ENCODE measurements at regions not wholly inside any gene's neighbourhood (a gene's known extent, or its start where the extent isn't known, plus 50 kb on each side); places are given as distances from the start of the nearest gene placed in this dataset.

GRCh38 chr7:115113131-115113530, 191.2 kb downstream of the MDFIC start (continued):
- TF ChIP-seq, protein P1, sequence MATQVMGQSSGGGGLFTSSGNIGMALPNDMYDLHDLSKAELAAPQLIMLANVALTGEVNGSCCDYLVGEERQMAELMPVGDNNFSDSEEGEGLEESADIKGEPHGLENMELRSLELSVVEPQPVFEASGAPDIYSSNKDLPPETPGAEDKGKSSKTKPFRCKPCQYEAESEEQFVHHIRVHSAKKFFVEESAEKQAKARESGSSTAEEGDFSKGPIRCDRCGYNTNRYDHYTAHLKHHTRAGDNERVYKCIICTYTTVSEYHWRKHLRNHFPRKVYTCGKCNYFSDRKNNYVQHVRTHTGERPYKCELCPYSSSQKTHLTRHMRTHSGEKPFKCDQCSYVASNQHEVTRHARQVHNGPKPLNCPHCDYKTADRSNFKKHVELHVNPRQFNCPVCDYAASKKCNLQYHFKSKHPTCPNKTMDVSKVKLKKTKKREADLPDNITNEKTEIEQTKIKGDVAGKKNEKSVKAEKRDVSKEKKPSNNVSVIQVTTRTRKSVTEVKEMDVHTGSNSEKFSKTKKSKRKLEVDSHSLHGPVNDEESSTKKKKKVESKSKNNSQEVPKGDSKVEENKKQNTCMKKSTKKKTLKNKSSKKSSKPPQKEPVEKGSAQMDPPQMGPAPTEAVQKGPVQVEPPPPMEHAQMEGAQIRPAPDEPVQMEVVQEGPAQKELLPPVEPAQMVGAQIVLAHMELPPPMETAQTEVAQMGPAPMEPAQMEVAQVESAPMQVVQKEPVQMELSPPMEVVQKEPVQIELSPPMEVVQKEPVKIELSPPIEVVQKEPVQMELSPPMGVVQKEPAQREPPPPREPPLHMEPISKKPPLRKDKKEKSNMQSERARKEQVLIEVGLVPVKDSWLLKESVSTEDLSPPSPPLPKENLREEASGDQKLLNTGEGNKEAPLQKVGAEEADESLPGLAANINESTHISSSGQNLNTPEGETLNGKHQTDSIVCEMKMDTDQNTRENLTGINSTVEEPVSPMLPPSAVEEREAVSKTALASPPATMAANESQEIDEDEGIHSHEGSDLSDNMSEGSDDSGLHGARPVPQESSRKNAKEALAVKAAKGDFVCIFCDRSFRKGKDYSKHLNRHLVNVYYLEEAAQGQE (IDR thresholded peaks at IDR 0.05; ENCODE audit: unreplicated experiment): no peak

GRCh38 chr7:115110523-115110922, 188.6 kb downstream of the MDFIC start:
- DNase-seq (ENCODE audit: low spot score) (no peak), ATAC-seq (no peak)
- Histone ChIP-seq H3K27me3 (ENCODE audit: insufficient read depth) (no peaks in the 10 kb centered on the region), H2AFZ (no peak overlapping the region; the same call in 1 of the 2 replicates), H4K20me1 (replicated peaks; ENCODE audit: insufficient read depth) (no peaks in the 10 kb centered on the region), H3K36me3 (ENCODE audit: insufficient read depth) (no peaks in the 10 kb centered on the region), H3K79me2 (replicated peaks; ENCODE audit: insufficient read depth) (no peaks in the 10 kb centered on the region), H3F3A (replicated peaks; ENCODE audit: low read depth) (no peaks in the 10 kb centered on the region), H3K27ac (ENCODE audit: low read depth) (no peak overlapping the region), H3K4me3 (no peak overlapping the region), H3K9me2 (ENCODE audit: insufficient read depth) (no peaks in the 10 kb centered on the region), H3K4me1 (ENCODE audit: insufficient read depth) (no peaks in the 10 kb centered on the region), H3K4me2 (no peak overlapping the region)
- Mint-ChIP-seq H3K36me3 (ENCODE audit: low read depth) (no peaks in the 10 kb centered on the region), H3K27me3 (ENCODE audit: insufficient read depth, low read depth, poor library complexity) (no peaks in the 10 kb centered on the region), H3K4me3 (no peak overlapping the region), H3K4me1 (no peaks in the 10 kb centered on the region), H3K9me3 (no peaks in the 10 kb centered on the region), H3K27ac (no peak overlapping the region)
- no peak for TF ChIP-seq EZH2phosphoT487 (IDR thresholded peaks at IDR 0.05; ENCODE audit: unreplicated experiment)
- TF ChIP-seq, protein P2, sequence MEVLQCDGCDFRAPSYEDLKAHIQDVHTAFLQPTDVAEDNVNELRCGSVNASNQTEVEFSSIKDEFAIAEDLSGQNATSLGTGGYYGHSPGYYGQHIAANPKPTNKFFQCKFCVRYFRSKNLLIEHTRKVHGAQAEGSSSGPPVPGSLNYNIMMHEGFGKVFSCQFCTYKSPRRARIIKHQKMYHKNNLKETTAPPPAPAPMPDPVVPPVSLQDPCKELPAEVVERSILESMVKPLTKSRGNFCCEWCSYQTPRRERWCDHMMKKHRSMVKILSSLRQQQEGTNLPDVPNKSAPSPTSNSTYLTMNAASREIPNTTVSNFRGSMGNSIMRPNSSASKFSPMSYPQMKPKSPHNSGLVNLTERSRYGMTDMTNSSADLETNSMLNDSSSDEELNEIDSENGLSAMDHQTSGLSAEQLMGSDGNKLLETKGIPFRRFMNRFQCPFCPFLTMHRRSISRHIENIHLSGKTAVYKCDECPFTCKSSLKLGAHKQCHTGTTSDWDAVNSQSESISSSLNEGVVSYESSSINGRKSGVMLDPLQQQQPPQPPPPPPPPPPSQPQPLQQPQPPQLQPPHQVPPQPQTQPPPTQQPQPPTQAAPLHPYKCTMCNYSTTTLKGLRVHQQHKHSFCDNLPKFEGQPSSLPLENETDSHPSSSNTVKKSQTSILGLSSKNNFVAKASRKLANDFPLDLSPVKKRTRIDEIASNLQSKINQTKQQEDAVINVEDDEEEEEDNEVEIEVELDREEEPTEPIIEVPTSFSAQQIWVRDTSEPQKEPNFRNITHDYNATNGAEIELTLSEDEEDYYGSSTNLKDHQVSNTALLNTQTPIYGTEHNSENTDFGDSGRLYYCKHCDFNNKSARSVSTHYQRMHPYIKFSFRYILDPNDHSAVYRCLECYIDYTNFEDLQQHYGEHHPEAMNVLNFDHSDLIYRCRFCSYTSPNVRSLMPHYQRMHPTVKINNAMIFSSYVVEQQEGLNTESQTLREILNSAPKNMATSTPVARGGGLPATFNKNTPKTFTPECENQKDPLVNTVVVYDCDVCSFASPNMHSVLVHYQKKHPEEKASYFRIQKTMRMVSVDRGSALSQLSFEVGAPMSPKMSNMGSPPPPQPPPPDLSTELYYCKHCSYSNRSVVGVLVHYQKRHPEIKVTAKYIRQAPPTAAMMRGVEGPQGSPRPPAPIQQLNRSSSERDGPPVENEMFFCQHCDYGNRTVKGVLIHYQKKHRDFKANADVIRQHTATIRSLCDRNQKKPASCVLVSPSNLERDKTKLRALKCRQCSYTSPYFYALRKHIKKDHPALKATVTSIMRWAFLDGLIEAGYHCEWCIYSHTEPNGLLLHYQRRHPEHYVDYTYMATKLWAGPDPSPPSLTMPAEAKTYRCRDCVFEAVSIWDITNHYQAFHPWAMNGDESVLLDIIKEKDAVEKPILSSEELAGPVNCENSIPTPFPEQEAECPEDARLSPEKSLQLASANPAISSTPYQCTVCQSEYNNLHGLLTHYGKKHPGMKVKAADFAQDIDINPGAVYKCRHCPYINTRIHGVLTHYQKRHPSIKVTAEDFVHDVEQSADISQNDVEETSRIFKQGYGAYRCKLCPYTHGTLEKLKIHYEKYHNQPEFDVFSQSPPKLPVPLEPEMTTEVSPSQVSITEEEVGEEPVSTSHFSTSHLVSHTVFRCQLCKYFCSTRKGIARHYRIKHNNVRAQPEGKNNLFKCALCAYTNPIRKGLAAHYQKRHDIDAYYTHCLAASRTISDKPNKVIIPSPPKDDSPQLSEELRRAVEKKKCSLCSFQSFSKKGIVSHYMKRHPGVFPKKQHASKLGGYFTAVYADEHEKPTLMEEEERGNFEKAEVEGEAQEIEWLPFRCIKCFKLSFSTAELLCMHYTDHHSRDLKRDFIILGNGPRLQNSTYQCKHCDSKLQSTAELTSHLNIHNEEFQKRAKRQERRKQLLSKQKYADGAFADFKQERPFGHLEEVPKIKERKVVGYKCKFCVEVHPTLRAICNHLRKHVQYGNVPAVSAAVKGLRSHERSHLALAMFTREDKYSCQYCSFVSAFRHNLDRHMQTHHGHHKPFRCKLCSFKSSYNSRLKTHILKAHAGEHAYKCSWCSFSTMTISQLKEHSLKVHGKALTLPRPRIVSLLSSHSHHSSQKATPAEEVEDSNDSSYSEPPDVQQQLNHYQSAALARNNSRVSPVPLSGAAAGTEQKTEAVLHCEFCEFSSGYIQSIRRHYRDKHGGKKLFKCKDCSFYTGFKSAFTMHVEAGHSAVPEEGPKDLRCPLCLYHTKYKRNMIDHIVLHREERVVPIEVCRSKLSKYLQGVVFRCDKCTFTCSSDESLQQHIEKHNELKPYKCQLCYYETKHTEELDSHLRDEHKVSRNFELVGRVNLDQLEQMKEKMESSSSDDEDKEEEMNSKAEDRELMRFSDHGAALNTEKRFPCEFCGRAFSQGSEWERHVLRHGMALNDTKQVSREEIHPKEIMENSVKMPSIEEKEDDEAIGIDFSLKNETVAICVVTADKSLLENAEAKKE (CRISPR knock-in tag; IDR thresholded peaks at IDR 0.05): no peak
